Kidney tubule cell (primary cell): ENCODE measurements at regions not wholly inside any gene's neighbourhood (a gene's known extent, or its start where the extent isn't known, plus 50 kb on each side); places are given as distances from the start of the nearest gene placed in this dataset.
"Not testable (repeated sequence)": the region's sequence is repeated elsewhere in the genome, so short reads cannot be mapped to it uniquely, and the experiment has no call there.

Source experiments
- DNase-seq: peaks from one replicate; pipeline ENCODE4 v3.0.0-alpha.2; 2018; ENCODE audit warnings: low spot score

DNA sequence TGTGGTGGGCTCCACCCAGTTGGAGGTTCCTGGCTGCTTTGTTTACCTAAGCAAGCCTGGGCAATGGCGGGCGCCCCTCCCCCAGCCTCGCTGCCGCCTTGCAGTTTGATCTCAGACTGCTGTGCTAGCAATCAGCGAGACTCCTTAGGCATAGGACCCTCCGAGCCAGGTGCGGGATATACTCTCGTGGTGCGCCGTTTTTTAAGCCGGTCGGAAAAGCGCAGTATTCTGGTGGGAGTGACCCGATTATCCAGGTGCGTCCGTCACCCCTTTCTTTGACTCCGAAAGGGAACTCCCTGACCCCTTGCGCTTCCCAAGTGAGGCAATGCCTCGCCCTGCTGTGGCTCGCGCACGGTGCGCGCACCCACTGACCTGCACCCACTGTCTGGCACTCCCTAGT lies 1719.9 kb downstream of the BRINP3 start:
- not testable (repeated sequence) for DNase-seq

DNA sequence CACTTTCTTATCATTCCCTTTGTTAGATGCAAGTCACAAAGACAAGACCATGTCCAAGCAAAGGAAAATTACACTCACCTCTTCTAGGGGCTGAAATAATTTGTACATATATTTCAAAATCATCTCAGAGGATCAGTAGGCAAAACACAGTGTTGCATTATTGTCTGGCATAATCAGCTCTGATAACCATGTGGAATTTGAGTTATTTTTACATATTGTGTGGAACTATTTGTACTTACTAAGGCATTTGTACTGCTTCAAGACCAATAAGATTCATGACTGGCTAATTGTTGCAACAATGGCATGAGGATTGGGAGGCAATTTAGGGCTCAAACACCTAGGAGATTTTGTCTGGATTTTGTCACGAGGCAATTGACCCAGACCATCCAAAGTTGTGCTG lies 1716.4 kb downstream of the BRINP3 start:
- DNase-seq, result no peak

GRCh38 chr1:188762166-188762743 lies 1715.4 kb downstream of the BRINP3 start:
- DNase-seq, result no peak

- no peak for DNase-seq
Measured at GRCh38 chr1:188763541-188763940, 1714.1 kb downstream of the BRINP3 start.

GRCh38 chr1:188769181-188769580 lies 1708.5 kb downstream of the BRINP3 start:
- no peak for DNase-seq

GRCh38 chr1:188769936-188770335 lies 1707.7 kb downstream of the BRINP3 start:
- DNase-seq, result no peak

GRCh38 chr1:188778578-188778977 lies 1699.1 kb downstream of the BRINP3 start:
- DNase-seq, result no peak

- peak; percentile 65 for DNase-seq
Measured at GRCh38 chr1:188782220-188782841, 1695.3 kb downstream of the BRINP3 start.

GRCh38 chr1:188794969-188795368 lies 1682.7 kb downstream of the BRINP3 start:
- no peak for DNase-seq

- not testable (repeated sequence) for DNase-seq
Measured at GRCh38 chr1:188812153-188812552, 1665.5 kb downstream of the BRINP3 start.

- not testable (repeated sequence) for DNase-seq
Measured at GRCh38 chr1:188812836-188813573, 1664.7 kb downstream of the BRINP3 start.

GRCh38 chr1:188817814-188818213 lies 1659.8 kb downstream of the BRINP3 start:
- no peak for DNase-seq

- no peak for DNase-seq
Measured at GRCh38 chr1:188822248-188822647, 1655.4 kb downstream of the BRINP3 start.

DNA sequence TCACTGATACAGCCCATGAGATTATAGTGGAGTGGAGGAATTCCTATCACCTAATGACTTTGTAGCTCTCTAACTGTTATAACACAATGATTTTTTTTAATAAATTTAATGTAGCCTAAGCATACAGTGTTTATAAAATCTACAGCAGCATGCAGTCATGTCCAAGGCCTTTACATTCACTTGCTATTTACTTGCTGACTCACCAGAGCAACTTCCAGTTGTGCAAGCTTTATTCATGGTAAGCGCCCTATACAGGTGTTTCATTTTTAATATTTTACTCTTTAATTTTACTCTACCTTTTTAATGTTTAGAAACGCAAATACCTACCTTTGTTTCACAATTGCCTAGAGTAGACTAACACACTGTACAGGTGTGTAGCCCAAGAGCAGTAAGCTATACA lies 1652.2 kb downstream of the BRINP3 start:
- no peak for DNase-seq

DNA sequence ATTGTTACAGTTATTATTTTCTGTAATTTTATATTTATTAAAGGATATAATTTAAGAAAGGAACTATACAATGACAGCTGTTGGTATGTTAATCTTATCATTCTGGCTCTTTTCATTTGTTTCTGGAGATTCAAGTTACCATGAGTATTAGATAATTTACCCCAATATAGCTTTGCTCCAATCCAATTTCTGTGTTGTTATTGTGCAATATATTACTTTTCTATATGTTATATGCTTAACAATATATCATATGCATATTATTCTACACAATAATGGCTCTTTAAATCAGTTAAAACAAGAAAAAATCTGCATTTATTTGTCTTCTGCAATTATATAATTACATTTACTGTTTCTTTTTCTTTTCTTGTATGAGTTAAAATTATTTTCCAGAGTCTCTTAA lies 1650.9 kb downstream of the BRINP3 start:
- DNase-seq, result no peak

- DNase-seq, result no peak
Measured at GRCh38 chr1:188827400-188827799, 1650.3 kb downstream of the BRINP3 start.

GRCh38 chr1:188841111-188841696 lies 1636.5 kb downstream of the BRINP3 start:
- DNase-seq, result not testable (repeated sequence)

GRCh38 chr1:188846468-188846867 lies 1631.2 kb downstream of the BRINP3 start:
- DNase-seq, result no peak

DNA sequence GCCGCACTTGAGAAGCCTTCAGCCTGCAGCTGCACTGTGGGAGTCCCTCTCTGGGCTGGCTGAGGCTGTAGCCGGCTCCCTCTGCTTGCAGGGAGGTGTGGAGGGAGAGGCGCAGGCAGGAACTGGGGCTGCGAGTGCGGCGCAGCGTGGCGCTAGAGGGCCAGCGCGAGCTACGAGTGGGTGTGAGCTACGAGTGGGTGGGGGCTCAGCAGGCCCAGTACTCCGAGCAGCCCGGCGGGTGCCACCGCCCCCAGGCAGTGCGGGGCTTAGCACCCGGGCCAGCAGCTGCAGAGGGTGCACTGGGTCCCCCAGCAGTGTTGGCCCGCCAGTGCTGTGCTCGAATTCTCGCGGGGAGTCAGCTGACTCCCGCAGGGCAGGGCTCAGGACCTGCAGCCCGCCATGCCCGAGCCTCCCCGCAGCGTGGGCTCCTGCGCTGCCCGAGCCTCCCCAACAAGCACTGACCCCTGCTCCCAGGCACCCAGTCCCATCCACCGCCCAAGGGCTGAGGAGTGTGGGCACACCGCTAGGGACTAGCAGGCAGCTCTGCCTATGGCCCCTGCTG lies 1620.1 kb downstream of the BRINP3 start:
- no peak for DNase-seq

GRCh38 chr1:188867614-188868013 lies 1610.0 kb downstream of the BRINP3 start:
- DNase-seq, result no peak

GRCh38 chr1:188871164-188871563 lies 1606.5 kb downstream of the BRINP3 start:
- no peak for DNase-seq

DNA sequence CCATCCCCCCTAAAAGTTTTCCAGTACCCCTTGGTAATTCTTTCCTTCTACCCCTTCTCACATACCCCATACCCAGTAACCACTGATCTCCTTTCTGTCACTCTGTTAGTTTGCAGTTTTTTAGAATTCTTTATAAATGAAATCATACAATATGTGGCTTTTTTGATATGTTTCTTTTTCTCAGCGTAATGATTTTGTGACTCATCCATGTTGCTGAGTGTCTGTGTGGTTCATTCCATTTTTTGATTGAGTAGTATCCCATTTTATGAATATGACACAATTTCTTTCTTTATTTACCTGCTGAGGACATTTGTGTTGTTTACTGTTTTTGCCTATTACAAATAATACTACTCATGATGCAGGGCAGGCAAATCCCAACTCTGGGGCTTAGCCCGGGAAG lies 1605.3 kb downstream of the BRINP3 start:
- no peak for DNase-seq

DNA sequence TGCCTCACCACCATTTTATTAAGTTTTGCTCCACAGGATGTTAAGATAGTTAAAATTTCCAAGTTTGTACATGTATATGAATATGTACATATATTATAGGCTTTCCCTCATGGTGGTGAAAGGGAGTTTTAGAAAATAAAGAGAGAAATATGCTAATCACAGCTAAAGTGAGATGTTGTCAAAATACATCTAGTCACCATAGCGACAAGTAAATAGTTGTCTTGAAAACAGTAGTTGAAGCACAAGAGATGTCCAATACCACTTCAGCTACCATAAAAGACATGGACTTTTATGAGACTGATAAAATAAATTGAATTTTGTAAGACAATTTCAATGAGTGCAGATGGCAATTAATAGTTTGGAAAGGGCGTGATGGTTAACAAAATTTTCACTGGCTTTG lies 1600.0 kb downstream of the BRINP3 start:
- no peak for DNase-seq
